Activated CD8-positive, alpha-beta memory T cell treated with anti-CD3 and anti-CD28 coated beads, Interleukin-2, amount 10 ng/mL, durations not matched to agents 7 days and 5 days (primary cell): ENCODE measurements at regions not wholly inside any gene's neighbourhood (a gene's known extent, or its start where the extent isn't known, plus 50 kb on each side); places are given as distances from the start of the nearest gene placed in this dataset.

ENCODE experiments used
- ATAC-seq: fragments of 150-1000 bp; cut with Tn5 transposase; one replicate; pipeline ENCODE4 v1.10.0; 2021; ENCODE audit warnings: moderate library complexity
- CTCF ChIA-PET: fragments of 350-600 bp; sonication (Branson Sonifier 250); formaldehyde crosslinking; loops from one replicate; lab custom pipeline; 2021; ENCODE audit warnings: antibody characterized with exemption; lab: Charles Lee
- DNase-seq: peaks from one replicate; pipeline ENCODE4 v3.0.0-alpha.2; 2020
- H3K27ac Mint-ChIP-seq: one replicate; pipeline ENCODE4 v1.8.0; 2021; ENCODE audit warnings: mild to moderate bottlenecking, mixed read lengths
- H3K27me3 Mint-ChIP-seq: one replicate; pipeline ENCODE4 v1.8.0; 2021; ENCODE audit warnings: mixed read lengths
- H3K36me3 Mint-ChIP-seq: one replicate; pipeline ENCODE4 v1.8.0; 2021; ENCODE audit warnings: mild to moderate bottlenecking, mixed read lengths
- H3K4me1 Mint-ChIP-seq: one replicate; pipeline ENCODE4 v1.8.0; 2021; ENCODE audit warnings: mixed read lengths
- H3K4me3 Mint-ChIP-seq: one replicate; pipeline ENCODE4 v1.8.0; 2021; ENCODE audit warnings: mild to moderate bottlenecking, moderate library complexity, mixed read lengths
- H3K9me3 Mint-ChIP-seq: one replicate; pipeline ENCODE4 v1.8.0; 2022; ENCODE audit warnings: low read depth, mixed read lengths

GRCh38 chr4:38347251-38347650 lies 316.7 kb upstream of the KLF3 start:
- peaks cover 2% of the 10 kb centered on the region for H3K36me3 Mint-ChIP-seq
- H3K27ac Mint-ChIP-seq: no peak overlapping the region
- no peak for ATAC-seq
- DNase-seq: no peak
- peaks cover 10% of the 10 kb centered on the region for H3K9me3 Mint-ChIP-seq
- CTCF ChIA-PET: interaction anchor here (1.0 kb wide), 1 partner anchor 26 kb away, joined by 3 read pairs; no protein-coding TSS in a partner anchor
- no peaks in the 10 kb centered on the region for H3K4me1 Mint-ChIP-seq
- H3K27me3 Mint-ChIP-seq: peaks cover 12% of the 10 kb centered on the region
- H3K4me3 Mint-ChIP-seq: no peak overlapping the region

- Mint-ChIP-seq H3K4me3 (no peak overlapping the region), H3K9me3 (peaks cover 6% of the 10 kb centered on the region), H3K36me3 (peaks cover 5% of the 10 kb centered on the region), H3K4me1 (peaks cover 6% of the 10 kb centered on the region), H3K27ac (no peak overlapping the region), H3K27me3 (peaks cover 13% of the 10 kb centered on the region)
- ATAC-seq (no peak), DNase-seq (no peak)
- CTCF ChIA-PET: no interaction called here
These were observed 309.6 kb upstream of the KLF3 start for GRCh38 chr4:38354421-38354820.

- ATAC-seq: no peak
- peaks cover 6% of the 10 kb centered on the region for H3K9me3 Mint-ChIP-seq
- H3K27ac Mint-ChIP-seq: no peak overlapping the region
- no peak overlapping the region for H3K4me3 Mint-ChIP-seq
- H3K4me1 Mint-ChIP-seq: peaks cover 8% of the 10 kb centered on the region
- DNase-seq: no peak
- H3K27me3 Mint-ChIP-seq: peaks cover 13% of the 10 kb centered on the region
- CTCF ChIA-PET: no interaction called here
- H3K36me3 Mint-ChIP-seq: peaks cover 5% of the 10 kb centered on the region
These were observed 309.1 kb upstream of the KLF3 start for GRCh38 chr4:38354872-38355271.

GRCh38 chr4:38356686-38357085 lies 307.3 kb upstream of the KLF3 start:
- H3K27me3 Mint-ChIP-seq: peaks cover 5% of the 10 kb centered on the region
- no peak overlapping the region for H3K27ac Mint-ChIP-seq
- no peak for DNase-seq
- CTCF ChIA-PET: no interaction called here
- no peak for ATAC-seq
- peaks cover 8% of the 10 kb centered on the region for H3K4me1 Mint-ChIP-seq
- peaks cover 3% of the 10 kb centered on the region for H3K9me3 Mint-ChIP-seq
- H3K36me3 Mint-ChIP-seq: peaks cover 5% of the 10 kb centered on the region
- no peak overlapping the region for H3K4me3 Mint-ChIP-seq

- no peak overlapping the region for H3K4me3 Mint-ChIP-seq
- peaks cover 2% of the 10 kb centered on the region for H3K36me3 Mint-ChIP-seq
- H3K27ac Mint-ChIP-seq: no peak overlapping the region
- H3K4me1 Mint-ChIP-seq: peaks cover 8% of the 10 kb centered on the region
- DNase-seq (no peak), ATAC-seq (no peak)
- CTCF ChIA-PET: interaction anchor here (1.5 kb wide), 1 partner anchor 178 kb away, joined by 3 read pairs; no protein-coding TSS in a partner anchor
- peaks cover 4% of the 10 kb centered on the region for H3K27me3 Mint-ChIP-seq
- H3K9me3 Mint-ChIP-seq: no peaks in the 10 kb centered on the region
These were observed 306.5 kb upstream of the KLF3 start for GRCh38 chr4:38357546-38357945.

- Mint-ChIP-seq H3K9me3 (no peaks in the 10 kb centered on the region), H3K27me3 (no peaks in the 10 kb centered on the region), H3K27ac (no peak overlapping the region), H3K4me1 (peaks cover 8% of the 10 kb centered on the region), H3K36me3 (peaks cover 2% of the 10 kb centered on the region), H3K4me3 (no peak overlapping the region)
- DNase-seq (no peak), ATAC-seq (no peak)
- CTCF ChIA-PET: no interaction called here
These were observed 304.9 kb upstream of the KLF3 start for GRCh38 chr4:38359113-38359512.

- H3K27ac Mint-ChIP-seq: no peak overlapping the region
- no peak overlapping the region for H3K4me3 Mint-ChIP-seq
- H3K4me1 Mint-ChIP-seq: peaks cover 8% of the 10 kb centered on the region
- CTCF ChIA-PET: no interaction called here
- ATAC-seq (no peak), DNase-seq (no peak)
- H3K36me3 Mint-ChIP-seq: no peaks in the 10 kb centered on the region
- H3K9me3 Mint-ChIP-seq: no peaks in the 10 kb centered on the region
- no peaks in the 10 kb centered on the region for H3K27me3 Mint-ChIP-seq
These were observed 303.8 kb upstream of the KLF3 start for GRCh38 chr4:38360201-38360600.

- no peaks in the 10 kb centered on the region for H3K36me3 Mint-ChIP-seq
- peaks cover 2% of the 10 kb centered on the region for H3K27me3 Mint-ChIP-seq
- ATAC-seq (no peak), DNase-seq (no peak)
- H3K27ac Mint-ChIP-seq: no peak overlapping the region
- peaks cover 1% of the 10 kb centered on the region for H3K4me1 Mint-ChIP-seq
- H3K9me3 Mint-ChIP-seq: no peaks in the 10 kb centered on the region
- CTCF ChIA-PET: no interaction called here
- H3K4me3 Mint-ChIP-seq: no peak overlapping the region
These were observed 299.5 kb upstream of the KLF3 start for GRCh38 chr4:38364383-38364963.

- no peak overlapping the region for H3K4me3 Mint-ChIP-seq
- CTCF ChIA-PET: no interaction called here
These were observed 298.7 kb upstream of the KLF3 start for GRCh38 chr4:38365261-38365660.

GRCh38 chr4:38365748-38366310 lies 298.2 kb upstream of the KLF3 start:
- CTCF ChIA-PET: no interaction called here
- Mint-ChIP-seq H3K4me3 (no peak overlapping the region), H3K27ac (no peak overlapping the region), H3K4me1 (no peaks in the 10 kb centered on the region), H3K27me3 (peaks cover 2% of the 10 kb centered on the region), H3K9me3 (no peaks in the 10 kb centered on the region), H3K36me3 (no peaks in the 10 kb centered on the region)
- ATAC-seq (no peak), DNase-seq (no peak)

More at GRCh38 chr4:38365261-38365660, 298.7 kb upstream of the KLF3 start:
- no peak for ATAC-seq
- Mint-ChIP-seq H3K27me3 (peaks cover 2% of the 10 kb centered on the region), H3K27ac (no peak overlapping the region), H3K9me3 (no peaks in the 10 kb centered on the region), H3K4me1 (no peaks in the 10 kb centered on the region), H3K36me3 (no peaks in the 10 kb centered on the region)
- DNase-seq: no peak

GRCh38 chr4:38366456-38366855 lies 297.5 kb upstream of the KLF3 start:
- ATAC-seq: no peak
- Mint-ChIP-seq H3K4me3 (no peak overlapping the region), H3K9me3 (no peaks in the 10 kb centered on the region), H3K27me3 (peaks cover 2% of the 10 kb centered on the region), H3K4me1 (no peaks in the 10 kb centered on the region), H3K27ac (no peak overlapping the region), H3K36me3 (no peaks in the 10 kb centered on the region)
- DNase-seq: no peak
- CTCF ChIA-PET: no interaction called here

GRCh38 chr4:38366997-38367396 lies 297.0 kb upstream of the KLF3 start:
- peaks cover 2% of the 10 kb centered on the region for H3K27me3 Mint-ChIP-seq
- no peak for ATAC-seq
- H3K4me3 Mint-ChIP-seq: no peak overlapping the region
- H3K27ac Mint-ChIP-seq: no peak overlapping the region
- no peaks in the 10 kb centered on the region for H3K36me3 Mint-ChIP-seq
- H3K4me1 Mint-ChIP-seq: no peaks in the 10 kb centered on the region
- H3K9me3 Mint-ChIP-seq: no peaks in the 10 kb centered on the region
- CTCF ChIA-PET: no interaction called here
- no peak for DNase-seq

GRCh38 chr4:38367642-38368174 lies 296.3 kb upstream of the KLF3 start:
- H3K4me1 Mint-ChIP-seq: no peaks in the 10 kb centered on the region
- H3K4me3 Mint-ChIP-seq: no peak overlapping the region
- H3K36me3 Mint-ChIP-seq: peaks cover 2% of the 10 kb centered on the region
- DNase-seq: no peak
- H3K27ac Mint-ChIP-seq: no peak overlapping the region
- peaks cover 4% of the 10 kb centered on the region for H3K27me3 Mint-ChIP-seq
- ATAC-seq: no peak
- no peaks in the 10 kb centered on the region for H3K9me3 Mint-ChIP-seq
- CTCF ChIA-PET: no interaction called here

- DNase-seq (no peak), ATAC-seq (no peak)
- Mint-ChIP-seq H3K4me1 (no peaks in the 10 kb centered on the region), H3K36me3 (peaks cover 2% of the 10 kb centered on the region), H3K4me3 (no peak overlapping the region), H3K9me3 (no peaks in the 10 kb centered on the region), H3K27ac (no peak overlapping the region), H3K27me3 (peaks cover 4% of the 10 kb centered on the region)
- CTCF ChIA-PET: no interaction called here
These were observed 295.4 kb upstream of the KLF3 start for GRCh38 chr4:38368613-38369012.
